LNCaP clone FGC (cell line): ENCODE measurements at regions not wholly inside any gene's neighbourhood (a gene's known extent, or its start where the extent isn't known, plus 50 kb on each side); places are given as distances from the start of the nearest gene placed in this dataset.

Experiments
- DNase-seq: peaks from one replicate; pipeline ENCODE4 v3.0.0-alpha.2; 2011; ENCODE audit warnings: low read depth
- H3K4me3 ChIP-seq: 2 replicates; pipeline ENCODE4 v1.5.1; 2011; ENCODE audit warnings: mild to moderate bottlenecking, low read depth, low read length, control low read depth
- TF ChIP-seq, protein P1 (sequence below): IDR thresholded peaks from 2 replicates; pipeline ENCODE4 v1.5.1; 2012; ENCODE audit warnings: mild to moderate bottlenecking; ENCODE audit not compliant: control insufficient read depth, insufficient read depth; ENCODE audit errors: extremely low read depth

DNA sequence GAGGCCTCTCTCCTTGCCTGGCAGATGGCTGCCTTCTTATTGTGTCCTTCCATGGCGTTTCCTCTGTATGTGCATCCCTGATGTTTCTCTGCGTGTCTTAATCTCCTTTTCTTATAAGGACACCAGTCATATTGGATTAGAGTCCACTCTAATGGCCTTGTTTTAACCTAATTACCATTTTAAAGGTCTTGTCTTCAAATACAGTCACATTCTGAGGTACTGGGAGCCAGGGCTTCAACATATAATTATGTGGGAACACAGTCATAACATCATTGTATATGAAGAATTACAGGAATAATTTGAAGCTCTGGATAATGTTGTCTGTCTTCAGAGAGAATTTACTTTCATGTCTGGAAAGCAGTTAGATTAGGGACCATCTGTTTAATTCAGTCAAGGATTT is 56.4 kb upstream of the PTGFR start:
- no peak for DNase-seq
- no peak overlapping the region for H3K4me3 ChIP-seq
- TF ChIP-seq, protein P1, sequence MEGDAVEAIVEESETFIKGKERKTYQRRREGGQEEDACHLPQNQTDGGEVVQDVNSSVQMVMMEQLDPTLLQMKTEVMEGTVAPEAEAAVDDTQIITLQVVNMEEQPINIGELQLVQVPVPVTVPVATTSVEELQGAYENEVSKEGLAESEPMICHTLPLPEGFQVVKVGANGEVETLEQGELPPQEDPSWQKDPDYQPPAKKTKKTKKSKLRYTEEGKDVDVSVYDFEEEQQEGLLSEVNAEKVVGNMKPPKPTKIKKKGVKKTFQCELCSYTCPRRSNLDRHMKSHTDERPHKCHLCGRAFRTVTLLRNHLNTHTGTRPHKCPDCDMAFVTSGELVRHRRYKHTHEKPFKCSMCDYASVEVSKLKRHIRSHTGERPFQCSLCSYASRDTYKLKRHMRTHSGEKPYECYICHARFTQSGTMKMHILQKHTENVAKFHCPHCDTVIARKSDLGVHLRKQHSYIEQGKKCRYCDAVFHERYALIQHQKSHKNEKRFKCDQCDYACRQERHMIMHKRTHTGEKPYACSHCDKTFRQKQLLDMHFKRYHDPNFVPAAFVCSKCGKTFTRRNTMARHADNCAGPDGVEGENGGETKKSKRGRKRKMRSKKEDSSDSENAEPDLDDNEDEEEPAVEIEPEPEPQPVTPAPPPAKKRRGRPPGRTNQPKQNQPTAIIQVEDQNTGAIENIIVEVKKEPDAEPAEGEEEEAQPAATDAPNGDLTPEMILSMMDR: no peak

DNA sequence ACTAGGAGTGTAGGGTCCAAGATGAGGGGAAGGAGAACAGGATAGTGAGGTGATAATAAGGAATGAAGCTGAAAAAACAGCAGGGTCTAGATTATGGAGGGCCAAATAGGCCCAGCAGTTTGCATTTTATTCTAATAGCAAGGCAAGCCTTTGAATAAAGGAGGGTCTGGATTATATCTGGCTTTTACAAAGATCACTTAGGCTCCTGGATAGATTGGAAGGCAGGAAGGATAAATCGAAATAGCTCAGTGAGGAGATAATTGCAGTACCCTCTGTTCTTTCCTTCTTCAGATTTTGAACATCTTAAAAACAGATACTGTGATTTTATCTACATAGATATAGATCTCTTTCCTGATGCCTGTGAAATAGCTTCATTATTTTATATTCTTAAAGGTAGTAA is 53.8 kb upstream of the PTGFR start:
- TF ChIP-seq, protein P1: no peak
- H3K4me3 ChIP-seq: no peak overlapping the region
- DNase-seq: no peak

DNA sequence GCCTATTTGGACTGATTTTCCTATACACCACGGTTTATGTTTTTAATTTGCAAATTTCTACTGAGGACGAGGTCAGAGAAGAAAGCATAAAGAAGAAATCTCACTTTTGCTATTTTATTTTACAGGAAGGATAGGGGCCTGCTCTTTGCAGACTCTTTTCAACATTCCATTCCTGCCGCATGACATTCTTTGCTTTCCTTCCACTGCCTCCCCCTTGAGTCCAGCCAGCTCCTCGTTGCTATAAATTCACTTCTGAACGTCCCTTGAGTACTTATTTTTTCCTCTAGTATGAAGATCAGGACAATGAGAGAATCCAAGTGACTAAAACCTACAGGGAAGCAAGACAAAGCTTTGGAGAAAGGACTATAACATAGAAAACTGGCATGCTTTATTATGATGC is 53.4 kb upstream of the PTGFR start:
- H3K4me3 ChIP-seq: no peak overlapping the region
- DNase-seq: no peak
- TF ChIP-seq, protein P1: no peak

DNA sequence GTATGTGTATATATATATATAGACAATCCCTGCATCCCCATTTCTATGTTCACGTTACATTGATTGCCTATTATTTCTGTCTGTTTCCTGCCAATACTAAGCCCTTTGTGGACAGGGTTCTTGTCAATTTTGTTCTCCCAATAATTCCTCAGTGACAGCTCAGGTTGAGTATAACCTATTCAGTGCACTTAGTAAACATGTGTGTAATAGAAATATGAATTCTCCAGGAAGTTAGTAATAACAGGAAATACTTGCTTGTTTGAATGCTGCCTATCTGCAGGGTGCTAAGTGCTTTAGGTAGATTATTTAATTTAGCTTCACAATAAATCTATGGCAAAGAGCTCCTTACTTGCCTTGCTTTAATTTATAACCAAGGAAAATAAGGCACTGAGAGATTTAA is 52.8 kb upstream of the PTGFR start:
- TF ChIP-seq, protein P1: no peak
- no peak for DNase-seq
- H3K4me3 ChIP-seq: no peak overlapping the region

DNA sequence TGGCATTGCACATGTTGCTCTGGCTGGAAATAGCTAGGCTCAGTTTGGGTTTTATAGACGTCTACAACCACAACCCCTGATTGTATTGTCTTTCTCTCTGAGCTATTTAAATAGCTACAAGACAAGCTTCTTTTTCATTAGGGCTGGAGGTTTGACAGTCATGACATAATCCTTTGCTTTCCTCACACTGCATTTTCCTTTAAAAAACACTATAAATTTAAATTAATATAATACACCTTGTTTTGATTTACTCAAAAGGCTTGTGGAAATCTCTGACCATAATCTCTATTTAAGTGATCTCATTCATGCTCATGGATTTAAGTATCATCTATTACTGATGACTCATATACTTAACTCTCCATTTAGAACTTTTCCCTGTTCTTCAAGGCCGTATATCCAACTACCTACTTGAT is 50.4 kb upstream of the PTGFR start:
- no peak for DNase-seq
- TF ChIP-seq, protein P1: no peak
- no peak overlapping the region for H3K4me3 ChIP-seq
